Midbrain (tissue), 1 donor: ENCODE measurements at regions not wholly inside any gene's neighbourhood (a gene's known extent, or its start where the extent isn't known, plus 50 kb on each side); places are given as distances from the start of the nearest gene placed in this dataset.

ENCODE experiments used
- DNase-seq: peaks from one replicate; lab custom pipeline; 2025; lab: John Stamatoyannopoulos, UW

- no peak for DNase-seq
These were observed 157.5 kb upstream of the FSTL4 start for GRCh38 chr5:133769842-133770241.

GRCh38 chr5:133763744-133764143, 151.4 kb upstream of the FSTL4 start:
- DNase-seq: no peak

DNA sequence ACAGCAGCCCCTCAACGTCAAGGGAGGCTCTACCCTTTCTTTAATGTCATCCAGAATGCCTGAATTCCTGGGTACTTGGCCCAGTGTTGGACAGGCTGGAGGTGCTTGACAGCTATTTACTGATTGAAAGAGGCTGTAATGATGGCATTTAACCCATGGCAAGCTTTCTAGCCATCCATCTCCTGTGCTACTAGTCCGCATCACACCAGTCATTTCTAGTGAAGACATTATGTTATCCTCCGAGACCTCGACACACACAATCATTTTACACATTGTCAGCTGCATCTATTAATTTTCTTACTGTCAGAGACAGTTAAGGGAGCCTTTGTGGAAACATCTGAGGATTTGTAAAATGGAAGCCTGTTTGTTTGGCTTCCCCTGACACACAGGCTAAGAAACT, 149.3 kb upstream of the FSTL4 start:
- DNase-seq: no peak

DNA sequence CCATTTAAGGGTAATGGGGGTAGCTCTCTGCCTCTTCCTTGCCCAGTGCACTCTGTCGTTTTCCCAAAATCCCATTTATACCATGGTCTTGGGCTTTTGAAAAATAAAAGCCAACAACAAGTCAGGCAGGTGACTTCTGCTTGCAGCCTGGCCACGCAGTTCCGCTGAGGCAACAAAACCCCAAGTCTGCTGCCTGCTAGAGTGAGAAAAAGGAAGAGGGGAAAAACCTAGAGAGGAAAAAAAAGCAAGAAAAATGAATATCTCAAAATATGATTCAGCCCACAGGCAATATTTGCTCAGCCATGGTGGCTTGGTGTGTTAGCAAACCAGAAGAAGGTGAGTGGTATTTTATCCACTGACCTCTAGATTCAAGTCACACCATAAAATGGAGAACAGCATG, 148.2 kb upstream of the FSTL4 start:
- DNase-seq: no peak

GRCh38 chr5:133758641-133759040, 146.3 kb upstream of the FSTL4 start:
- no peak for DNase-seq

GRCh38 chr5:133757396-133757945, 145.1 kb upstream of the FSTL4 start:
- no peak for DNase-seq

GRCh38 chr5:133756756-133757155, 144.4 kb upstream of the FSTL4 start:
- no peak for DNase-seq

DNA sequence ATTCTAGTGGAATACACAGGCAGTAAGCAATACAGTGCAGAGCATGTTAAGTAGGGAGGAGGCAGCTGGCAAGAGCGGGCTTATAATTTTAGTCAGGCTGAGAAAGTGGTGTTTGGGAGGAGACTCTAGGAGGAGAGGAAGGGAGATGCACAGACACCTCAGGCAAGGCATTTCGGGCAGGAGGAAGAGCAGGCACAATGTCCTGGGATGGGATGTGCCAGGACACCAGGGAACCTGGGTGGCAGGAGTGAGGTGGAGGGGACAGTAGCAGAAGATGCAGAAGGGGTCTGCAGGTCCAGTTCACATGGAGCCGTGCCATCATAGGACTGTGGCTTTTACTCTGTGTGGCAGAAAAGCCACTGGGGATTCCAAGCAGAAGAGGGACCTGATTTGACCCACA, 143.7 kb upstream of the FSTL4 start:
- DNase-seq: no peak

GRCh38 chr5:133754575-133755169, 142.3 kb upstream of the FSTL4 start:
- no peak for DNase-seq

GRCh38 chr5:133753856-133754255, 141.5 kb upstream of the FSTL4 start:
- no peak for DNase-seq

- DNase-seq: no peak
These were observed 139.5 kb upstream of the FSTL4 start for GRCh38 chr5:133751846-133752245.

DNA sequence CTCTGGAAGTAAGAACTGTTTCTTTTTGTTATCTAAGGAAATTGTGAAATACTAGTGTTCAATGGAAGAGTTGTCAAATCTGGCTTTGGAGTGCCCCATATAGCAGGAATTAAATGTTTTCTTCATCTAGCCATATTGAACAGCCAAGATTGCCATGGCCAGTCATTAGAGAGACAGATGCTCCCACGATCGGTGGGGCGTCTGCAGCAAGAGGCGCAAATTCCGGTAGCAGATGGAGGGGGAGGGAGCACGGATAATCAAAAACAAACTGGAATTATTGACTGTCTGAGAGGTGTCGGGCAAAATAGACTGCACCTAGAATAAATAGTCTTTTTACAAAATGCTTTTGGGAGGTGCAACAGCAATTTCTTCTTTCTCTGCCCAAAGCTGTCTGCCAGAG, 139.1 kb upstream of the FSTL4 start:
- DNase-seq: no peak

DNA sequence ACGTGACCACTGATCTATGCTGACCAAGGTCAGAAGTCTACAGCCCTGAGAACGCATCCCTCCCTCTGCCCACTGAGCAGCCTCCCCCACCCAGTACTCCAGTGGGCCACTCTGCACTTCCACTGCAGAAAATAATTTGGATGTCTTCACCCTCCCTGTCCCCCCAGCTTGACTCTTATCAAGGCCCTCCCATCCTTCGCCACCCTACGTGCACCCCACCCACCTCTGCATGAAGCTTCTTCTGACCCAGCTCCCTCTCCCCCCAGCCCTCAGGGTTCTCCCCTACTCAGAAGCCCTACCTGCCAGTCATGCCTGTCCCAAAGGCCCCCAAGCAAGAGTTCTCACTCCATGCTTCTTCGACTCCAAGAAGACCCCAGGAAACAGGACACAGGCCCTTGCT, 138.5 kb upstream of the FSTL4 start:
- DNase-seq: no peak

GRCh38 chr5:133750356-133750755, 138.0 kb upstream of the FSTL4 start:
- no peak for DNase-seq

DNA sequence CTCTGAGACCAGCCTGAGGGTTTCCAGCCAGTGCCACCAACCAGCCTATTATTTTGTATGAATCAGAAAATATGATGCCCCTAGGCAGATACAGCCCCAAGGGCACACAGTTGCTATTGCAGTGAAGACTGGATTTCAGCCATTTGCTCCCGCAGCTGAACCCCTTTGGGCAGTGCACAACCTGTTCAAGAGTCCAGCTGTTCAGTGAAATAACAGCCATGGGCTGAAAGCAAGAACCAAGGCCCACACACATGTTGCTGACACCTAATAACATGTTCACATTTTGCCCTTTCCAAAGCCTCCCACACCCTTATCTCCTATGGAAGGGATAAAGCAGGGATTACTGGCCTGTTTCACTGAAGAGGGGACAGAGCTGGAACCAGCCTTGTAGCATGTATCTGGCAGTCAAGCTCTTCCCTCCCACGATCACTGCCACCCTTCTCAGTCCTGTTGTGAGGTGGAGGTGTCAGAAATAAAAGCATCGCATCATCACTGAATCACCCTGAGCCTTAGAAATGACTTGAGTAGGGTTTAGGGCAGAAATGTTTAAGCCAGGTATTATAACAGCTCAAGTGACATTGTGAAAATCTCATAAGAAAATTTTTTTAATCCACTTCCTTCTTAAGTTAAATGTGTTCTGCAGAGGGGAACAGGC, 137.1 kb upstream of the FSTL4 start:
- no peak for DNase-seq

DNA sequence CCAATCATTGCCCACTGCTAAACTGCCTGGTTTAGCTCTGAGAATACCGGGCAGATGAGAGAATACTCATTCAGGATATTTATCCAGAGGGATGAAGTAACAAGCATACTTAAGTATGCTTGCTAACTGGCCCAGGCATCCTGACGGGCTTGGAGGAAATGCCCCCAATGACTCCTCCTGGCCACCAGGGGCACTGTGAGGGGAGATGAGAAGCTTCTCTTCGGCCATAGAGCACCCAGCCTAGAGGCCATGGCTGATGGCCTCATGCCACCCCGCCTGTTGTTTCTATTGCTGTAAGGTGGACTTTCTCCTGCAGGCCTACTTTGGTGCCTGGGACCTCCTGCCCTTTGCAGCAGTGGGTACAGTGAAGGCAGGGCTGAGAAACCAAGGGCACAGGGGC, 134.5 kb upstream of the FSTL4 start:
- DNase-seq: no peak

DNA sequence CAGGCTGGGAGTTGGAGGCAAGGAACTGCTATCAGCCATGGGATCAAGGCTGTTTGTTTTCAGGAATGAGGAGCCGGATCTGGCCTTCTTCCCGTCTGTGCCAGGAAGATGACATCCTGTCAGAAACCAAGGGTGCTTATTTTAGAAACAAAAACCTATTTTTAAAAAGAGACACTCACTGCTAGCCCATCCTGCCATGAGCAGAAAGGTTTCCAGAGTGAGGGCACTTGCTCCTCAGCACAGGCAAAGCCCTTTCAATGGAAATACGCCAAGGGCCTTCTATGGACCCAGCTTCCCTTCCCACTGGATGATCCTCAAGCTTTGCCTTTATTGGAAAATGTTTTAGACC, 132.6 kb upstream of the FSTL4 start:
- DNase-seq: no peak

DNA sequence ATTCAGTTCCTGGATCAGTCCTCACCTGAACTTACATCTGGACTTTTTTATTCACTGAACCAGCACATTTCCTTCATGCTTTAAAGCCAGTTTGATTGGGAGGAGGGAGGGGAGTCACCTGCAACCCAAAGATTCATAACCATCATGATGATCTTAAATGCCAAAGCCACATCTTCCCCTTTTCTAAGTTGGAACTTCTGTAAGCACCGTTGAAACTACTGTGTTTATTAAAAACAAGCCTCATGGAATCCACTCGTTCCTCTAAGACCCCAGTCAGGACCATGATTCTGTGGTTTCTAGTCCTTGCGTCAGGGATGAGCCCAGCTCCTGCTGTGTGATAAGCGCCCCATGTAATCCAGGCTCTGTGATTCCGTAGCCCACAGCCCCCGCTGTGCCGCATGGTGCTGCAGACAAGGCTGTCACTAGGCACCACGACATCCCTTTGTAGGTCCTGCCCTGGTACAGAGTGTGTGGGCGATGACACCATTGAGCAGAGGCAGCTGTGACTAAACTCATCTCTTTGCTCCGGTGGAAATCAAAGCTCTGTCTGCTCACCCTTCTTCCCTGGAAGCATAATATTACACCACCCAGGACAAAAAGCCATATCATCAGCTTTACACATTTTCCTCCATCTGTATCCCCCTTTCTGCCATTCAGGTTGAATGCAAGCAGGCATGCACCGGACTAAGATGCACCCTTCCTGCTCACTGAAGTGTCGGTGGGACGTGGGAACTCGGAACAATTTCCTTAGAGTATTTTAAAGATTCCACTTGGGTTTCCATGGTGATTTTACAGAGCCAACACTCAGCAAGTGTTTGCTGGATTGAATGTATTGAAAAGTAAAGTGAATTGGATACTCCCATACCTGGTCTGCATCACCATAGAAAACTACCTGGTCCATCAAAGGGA, 132.0 kb upstream of the FSTL4 start:
- DNase-seq: no peak

GRCh38 chr5:133742431-133742988, 130.2 kb upstream of the FSTL4 start:
- DNase-seq: no peak

DNA sequence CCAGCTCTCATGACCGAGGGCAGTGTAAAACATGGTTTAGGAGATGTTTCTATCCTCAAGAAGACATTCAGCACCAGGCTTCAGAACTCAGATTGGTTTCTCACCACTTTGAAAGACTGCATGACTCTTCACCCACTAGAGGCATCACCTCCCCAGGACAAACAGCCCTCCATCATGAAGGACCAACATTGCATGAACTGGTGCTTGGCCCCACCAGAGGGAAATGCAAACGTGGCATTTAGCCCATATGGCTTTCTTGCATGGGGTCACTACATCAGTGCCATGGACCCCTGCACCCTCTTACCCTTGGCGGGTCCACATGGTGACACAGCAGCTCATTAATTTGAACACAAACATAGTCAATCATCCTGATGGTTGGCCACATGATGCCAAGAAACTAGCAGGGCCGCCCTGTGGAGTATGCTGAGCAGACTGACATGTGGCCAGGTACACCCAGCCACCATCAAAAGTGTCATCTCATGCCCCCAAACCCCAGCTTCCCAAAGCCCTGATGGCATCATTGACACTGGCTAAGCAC, 129.5 kb upstream of the FSTL4 start:
- no peak for DNase-seq

DNA sequence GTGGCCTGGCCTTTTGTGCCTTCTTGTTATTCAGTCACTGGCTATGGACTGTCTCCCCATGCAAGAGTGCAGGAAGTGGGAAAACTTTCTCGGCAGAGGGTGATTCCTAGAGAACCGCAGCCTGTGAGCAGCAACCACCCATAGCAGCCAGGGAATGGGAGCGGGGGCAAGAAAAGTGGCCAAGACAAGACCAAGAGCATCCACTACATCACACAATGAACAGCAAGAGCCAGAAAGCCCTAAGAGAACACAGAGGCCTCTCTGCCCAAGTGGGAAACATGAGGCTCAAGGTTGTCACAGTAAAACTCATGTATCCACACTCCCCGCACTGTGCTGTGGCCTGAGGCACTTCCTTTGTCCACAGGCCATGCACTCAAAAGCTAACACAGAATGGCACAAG, 129.1 kb upstream of the FSTL4 start:
- no peak for DNase-seq

DNA sequence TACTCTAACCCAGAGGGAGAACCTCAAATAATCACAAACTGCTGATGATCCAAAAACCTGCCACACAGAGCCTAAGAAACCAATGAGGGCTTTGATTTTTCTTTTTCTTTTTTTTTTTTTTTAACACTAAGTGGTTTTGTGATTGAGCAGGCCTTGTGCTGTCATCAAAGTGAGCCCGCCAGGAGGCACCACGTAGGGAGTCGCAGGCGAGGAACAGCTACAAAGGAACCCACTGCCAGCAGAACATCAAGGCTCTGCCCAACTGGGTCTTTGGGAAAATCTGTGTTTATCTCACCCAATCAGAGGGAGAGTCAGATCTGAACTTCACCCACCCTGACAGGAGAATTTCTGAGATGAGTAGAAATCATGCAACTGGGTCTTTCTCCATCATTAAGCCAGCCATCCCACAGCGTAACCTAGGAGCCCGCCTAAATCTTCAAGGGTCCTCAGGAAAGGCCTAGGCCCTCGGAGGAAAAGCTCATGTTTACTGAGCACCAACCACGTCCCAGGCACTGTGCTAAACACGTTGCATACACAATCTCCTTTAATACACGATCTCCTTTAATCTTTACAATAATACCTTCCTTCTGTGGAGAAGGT, 126.9 kb upstream of the FSTL4 start:
- DNase-seq: no peak
